Endothelial cell of umbilical vein (primary cell): ENCODE measurements at regions not wholly inside any gene's neighbourhood (a gene's known extent, or its start where the extent isn't known, plus 50 kb on each side); places are given as distances from the start of the nearest gene placed in this dataset.
"Not testable (repeated sequence)": the region's sequence is repeated elsewhere in the genome, so short reads cannot be mapped to it uniquely, and the experiment has no call there.

Experiments
- BruUV-seq: library from RNA; stranded (reverse); fragments of 400-500 nt; replicated peaks from 2 replicates; lab custom pipeline; 2021; lab: Mats Ljungman, UMichigan
- CTCF ChIA-PET: fragments of 300-600, 350-600 bp; sonication (Branson Sonifier 250); formaldehyde crosslinking; loops from one replicate; lab custom pipeline; 2021; ENCODE audit warnings: antibody characterized with exemption, inconsistent platforms; lab: Charles Lee
- POLR2A ChIA-PET: fragments of 300-600, 350-600 bp; sonication (Branson Sonifier 250); formaldehyde crosslinking; loops from one replicate; lab custom pipeline; 2021; ENCODE audit warnings: antibody characterized with exemption, inconsistent platforms; lab: Charles Lee
- DNase-seq: peaks from one replicate; pipeline ENCODE4 v3.0.0-alpha.2; 2011; ENCODE audit warnings: low read depth, low spot score
- FAIRE-seq: peaks from 2 replicates; lab custom pipeline; 2011; peaks lifted over from hg19 to GRCh38; lab: Jason Lieb, UNC
- H2AFZ ChIP-seq: 2 replicates; pipeline ENCODE4 v1.6.0; 2012; ENCODE audit warnings: low read depth, low read length, control low read depth, inconsistent platforms
- H3K27ac ChIP-seq: 2 replicates; pipeline ENCODE4 v1.5.1; 2011; ENCODE audit warnings: low read depth, mild to moderate bottlenecking, control low read depth, low read length, moderate library complexity; ENCODE audit not compliant: insufficient read depth
- H3K27me3 ChIP-seq, 2 experiments: 2 replicates each; pipeline versions ENCODE4 v1.6.0 to v1.6.1; 2011; ENCODE audit warnings: low read length in 2 of 2, mixed read lengths in 1 of 2; ENCODE audit not compliant: control insufficient read depth in 2 of 2, insufficient read depth in 2 of 2
- H3K36me3 ChIP-seq, 2 experiments: 2 replicates in 1 of 2; 3 replicates in 1 of 2; pipeline ENCODE4 v1.5.1; 2011; ENCODE audit warnings: low read length in 2 of 2, mild to moderate bottlenecking in 1 of 2, moderate library complexity in 1 of 2; ENCODE audit not compliant: control insufficient read depth in 2 of 2, insufficient read depth in 2 of 2; ENCODE audit errors: extremely low read depth in 1 of 2
- H3K4me1 ChIP-seq: 3 replicates; pipeline ENCODE4 v1.5.1; 2011; ENCODE audit warnings: mild to moderate bottlenecking, low read length; ENCODE audit not compliant: control insufficient read depth, insufficient read depth; ENCODE audit errors: extremely low read depth
- H3K4me2 ChIP-seq: 2 replicates; pipeline ENCODE4 v1.6.1; 2011; ENCODE audit warnings: low read length, control low read depth, mixed read lengths; ENCODE audit not compliant: insufficient read depth
- H3K4me3 ChIP-seq, 3 experiments: fragments of 200-600 bp in 1 of 3; sonication (generic), shearing (Covaris generic) in 1 of 3; replicated peaks in 1 of 3; 2 replicates each; pipeline ENCODE4 v1.5.1; 2011 to 2016; ENCODE audit warnings: control low read depth in 3 of 3, low read length in 3 of 3, mild to moderate bottlenecking in 2 of 3, inconsistent platforms in 1 of 3, low read depth in 1 of 3, moderate library complexity in 1 of 3; ENCODE audit not compliant: insufficient read depth in 1 of 3
- H3K79me2 ChIP-seq: 2 replicates; pipeline ENCODE4 v1.6.0; 2012; ENCODE audit warnings: low read length, inconsistent platforms; ENCODE audit not compliant: control insufficient read depth, insufficient read depth
- H3K9ac ChIP-seq: replicated peaks from 2 replicates; pipeline ENCODE3; 2011; ENCODE audit warnings: low read length, control low read depth; ENCODE audit not compliant: insufficient read depth; ENCODE audit errors: extremely low read depth
- H3K9me1 ChIP-seq: replicated peaks from 3 replicates; pipeline ENCODE4 v1.6.0; 2011; ENCODE audit warnings: mild to moderate bottlenecking, low read length; ENCODE audit not compliant: control insufficient read depth, insufficient read depth; ENCODE audit errors: extremely low read depth
- H3K9me3 ChIP-seq: replicated peaks from 2 replicates; pipeline ENCODE4 v1.5.1; 2012; ENCODE audit warnings: low read length, inconsistent platforms; ENCODE audit not compliant: control insufficient read depth, insufficient read depth
- H4K20me1 ChIP-seq: replicated peaks from 2 replicates; pipeline ENCODE3; 2011; ENCODE audit warnings: mild to moderate bottlenecking, low read length; ENCODE audit not compliant: control insufficient read depth, insufficient read depth; ENCODE audit errors: extremely low read depth
- CTCF ChIP-seq, 2 donors: IDR thresholded peaks; 1 replicate in 1 of 2; 2 replicates in 1 of 2; pipeline ENCODE4 v1.5.1; 2011; ENCODE audit warnings: low read length in 2 of 2, mild to moderate bottlenecking in 2 of 2, moderate library complexity in 2 of 2, control low read depth in 1 of 2, inconsistent platforms in 1 of 2, low read depth in 1 of 2; ENCODE audit not compliant: insufficient read depth in 1 of 2; ENCODE audit errors: extremely low read depth in 1 of 2
- FOS ChIP-seq: IDR thresholded peaks from 2 replicates; pipeline ENCODE4 v1.6.1; 2011; ENCODE audit warnings: mild to moderate bottlenecking, low read length, moderate library complexity, borderline replicate concordance; ENCODE audit not compliant: insufficient read depth
- GATA2 ChIP-seq: IDR thresholded peaks from 2 replicates; pipeline ENCODE4 v1.7.0; 2011; ENCODE audit warnings: low read depth, mild to moderate bottlenecking, moderate library complexity, mixed read lengths, low read length; ENCODE audit not compliant: insufficient read length, insufficient read depth
- JUN ChIP-seq: IDR thresholded peaks from 2 replicates; pipeline ENCODE4 v1.6.1; 2011; ENCODE audit warnings: borderline replicate concordance, low read depth; ENCODE audit not compliant: insufficient read length, insufficient read depth
- MAX ChIP-seq: IDR thresholded peaks from 2 replicates; pipeline ENCODE4 v1.6.1; 2011; ENCODE audit not compliant: insufficient read depth, insufficient read length
- POLR2A ChIP-seq: IDR thresholded peaks from 2 replicates; pipeline ENCODE4 v1.6.1; 2012; ENCODE audit warnings: low read depth, mild to moderate bottlenecking, control low read depth, low read length
- POLR2AphosphoS5 ChIP-seq: IDR thresholded peaks from 2 replicates; pipeline ENCODE4 v1.6.1; 2012; ENCODE audit warnings: low read depth, mild to moderate bottlenecking, control low read depth, low read length, moderate library complexity; ENCODE audit not compliant: insufficient read depth
- dilution Hi-C: fragments of 300-500 bp; cut with MboI; formaldehyde crosslinking; loops from one replicate; pipeline ENCODE4 v1.15.0; 2019; ENCODE audit warnings: low sequenced_read_pairs; ENCODE audit not compliant: extremely low pct_ligation_motif_present
- intact Hi-C: fragments of 100-400 bp; cut with micrococcal nuclease; formaldehyde crosslinking; loops from one replicate; pipeline ENCODE4 v1.10.0; 2022

- dilution Hi-C loops = no loop called here
These were observed 1875.0 kb upstream of the PCDH7 start for GRCh38 chr4:28845158-28845557.

GRCh38 chr4:28857028-28857427 is 1863.1 kb upstream of the PCDH7 start:
- DNase-seq, H3K27me3 ChIP-seq, H3K4me1 ChIP-seq, H3K9me1 ChIP-seq, H3K36me3 ChIP-seq, H4K20me1 ChIP-seq, intact Hi-C loops, BruUV-seq, H3K79me2 ChIP-seq, H3K4me3 ChIP-seq, POLR2A ChIA-PET, H3K9ac ChIP-seq, H3K4me2 ChIP-seq, H2AFZ ChIP-seq, CTCF ChIA-PET, H3K9me3 ChIP-seq, dilution Hi-C loops, H3K27ac ChIP-seq, FAIRE-seq: not testable (repeated sequence)

More at GRCh38 chr4:28845158-28845557, 1875.0 kb upstream of the PCDH7 start:
- Histone ChIP-seq H3K9ac (no peak overlapping the region), H3K9me1 (no peaks in the 10 kb centered on the region), H3K27me3 (no peaks in the 10 kb centered on the region), H3K4me2 (no peak overlapping the region), H3K4me1 (no peaks in the 10 kb centered on the region), H2AFZ (no peak overlapping the region), H3K36me3 (no peaks in the 10 kb centered on the region), H3K79me2 (no peaks in the 10 kb centered on the region), H3K4me3 (no peak overlapping the region), H3K27ac (no peak overlapping the region), H4K20me1 (no peaks in the 10 kb centered on the region), H3K9me3 (no peaks in the 10 kb centered on the region)
- BruUV-seq = no TSS peak
- TF ChIP-seq FOS = no peak
- TF ChIP-seq MAX = no peak
- no peak for TF ChIP-seq POLR2A
- no peak for TF ChIP-seq CTCF (IDR thresholded peaks at IDR 0.05; ENCODE audit: extremely low read depth in 1 of 2, insufficient read depth in 1 of 2, low read depth in 1 of 2, low read length in 2 of 2)
- TF ChIP-seq JUN = no peak
- no peak for TF ChIP-seq POLR2AphosphoS5
- no peak for TF ChIP-seq GATA2
- ChIA-PET POLR2A (no interaction called here), CTCF (no interaction called here)
- intact Hi-C loops = no loop called here
- DNase-seq (no peak), FAIRE-seq (no peak)
